Activated CD8-positive, alpha-beta memory T cell treated with anti-CD3 and anti-CD28 coated beads for 4 hours (primary cell): ENCODE measurements at regions not wholly inside any gene's neighbourhood (a gene's known extent, or its start where the extent isn't known, plus 50 kb on each side); places are given as distances from the start of the nearest gene placed in this dataset.

ENCODE experiments used
- DNase-seq, 2 donors: peaks; one replicate each; pipeline ENCODE4 v3.0.0-alpha.2; 2020; ENCODE audit warnings: low read depth in 2 of 2

- DNase-seq: peak; percentile 7 to 13
Measured at GRCh38 chr1:212557739-212558692, 50.5 kb upstream of the ATF3 start.

- DNase-seq: peak; percentile 77 to 83
Measured at GRCh38 chr1:212558693-212559480, 49.7 kb upstream of the ATF3 start.
